ENCODE measurements at regions not wholly inside any gene's neighbourhood (a gene's known extent, or its start where the extent isn't known, plus 50 kb on each side); places are given as distances from the start of the nearest gene placed in this dataset.

DNA sequence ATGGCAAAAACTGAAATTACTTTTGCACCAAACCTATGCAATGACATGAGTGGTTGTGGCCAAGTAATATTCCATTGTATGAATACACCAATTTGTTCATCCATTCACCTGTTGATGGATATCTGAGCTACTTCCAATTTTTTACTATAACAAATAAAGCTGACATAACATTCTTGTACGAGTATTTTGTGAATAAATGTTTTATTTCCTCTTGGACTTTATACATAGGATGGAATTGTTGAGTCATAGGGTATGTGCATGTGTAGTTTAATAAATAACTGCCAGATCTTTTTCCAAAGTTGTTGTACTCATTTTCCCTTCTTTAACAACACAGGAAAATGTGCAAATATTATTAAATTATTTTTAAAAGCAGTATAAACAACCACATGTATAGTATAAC, 146.1 kb upstream of the ZNF462 start:
- TF ChIP-seq CTCF (IDR thresholded peaks at IDR 0.05; ENCODE audit: borderline replicate concordance, extremely low read depth, low read length, poor library complexity, severe bottlenecking) (no peak), EZH2 (IDR thresholded peaks at IDR 0.05; ENCODE audit: borderline replicate concordance, low read depth, low read length, severe bottlenecking) (no peak)

Data from DND-41 (cell line).